HL-60/S4 treated with retinoic acid at 250 ng/mL for 4 days and 3 days (cell line): ENCODE measurements at regions not wholly inside any gene's neighbourhood (a gene's known extent, or its start where the extent isn't known, plus 50 kb on each side); places are given as distances from the start of the nearest gene placed in this dataset.

Experiments
- in situ Hi-C: fragments of 300-500 bp; cut with MboI; formaldehyde crosslinking; loops from 2 replicates; pipeline ENCODE4 v1.7.0; 2022; ENCODE audit warnings: low sequenced_read_pairs

DNA sequence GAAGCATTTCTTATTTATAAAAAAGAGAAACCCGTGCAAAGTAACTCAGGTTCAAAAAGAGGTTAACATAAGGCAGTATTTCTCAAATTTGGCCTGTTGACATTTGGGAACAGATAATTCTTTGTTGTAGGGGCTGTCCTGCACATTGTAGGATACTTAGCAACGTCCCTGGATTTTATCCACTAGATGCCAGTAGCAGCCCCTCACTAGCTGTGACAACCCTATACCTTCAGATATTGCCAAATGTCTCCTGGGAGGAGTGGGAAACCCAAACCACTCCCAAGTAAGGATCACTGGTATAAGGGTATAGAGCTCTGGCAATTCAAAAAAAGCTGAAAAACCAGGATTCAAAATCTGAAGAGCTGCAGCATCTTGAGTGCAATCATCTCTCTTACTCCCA, 202.3 kb upstream of the PRKCQ start:
- in situ Hi-C loops, result no loop called here

DNA sequence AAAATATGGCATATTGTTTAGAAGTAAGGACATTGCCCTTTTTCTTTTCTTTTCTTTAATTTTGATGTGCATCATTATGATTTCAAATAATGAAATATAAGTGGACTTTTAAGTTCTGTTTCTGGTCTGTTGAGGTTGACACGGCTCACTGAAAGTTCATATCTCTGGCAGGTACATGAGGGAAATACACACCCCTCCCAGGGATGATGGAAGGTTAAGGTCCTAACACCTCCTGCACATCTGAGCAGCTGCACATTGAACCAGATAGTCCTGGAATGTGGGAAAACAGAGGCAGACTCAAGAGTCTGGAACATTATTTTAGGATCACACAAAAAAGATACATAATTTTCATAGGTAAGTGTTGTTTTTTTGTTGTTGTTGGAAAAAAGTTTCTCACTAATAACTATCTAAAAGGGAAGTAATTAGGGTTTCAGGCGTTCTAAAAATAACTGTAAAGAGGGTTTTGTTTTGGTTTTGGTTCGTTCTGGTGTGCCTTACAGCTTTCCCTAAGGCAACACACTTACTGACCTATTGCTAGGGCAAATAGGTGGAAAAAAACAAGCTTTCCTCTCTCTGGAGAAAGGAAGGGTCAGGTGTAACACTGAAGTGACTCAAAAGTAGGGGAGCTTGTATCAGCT, 201.2 kb upstream of the PRKCQ start:
- in situ Hi-C loops, result no loop called here

DNA sequence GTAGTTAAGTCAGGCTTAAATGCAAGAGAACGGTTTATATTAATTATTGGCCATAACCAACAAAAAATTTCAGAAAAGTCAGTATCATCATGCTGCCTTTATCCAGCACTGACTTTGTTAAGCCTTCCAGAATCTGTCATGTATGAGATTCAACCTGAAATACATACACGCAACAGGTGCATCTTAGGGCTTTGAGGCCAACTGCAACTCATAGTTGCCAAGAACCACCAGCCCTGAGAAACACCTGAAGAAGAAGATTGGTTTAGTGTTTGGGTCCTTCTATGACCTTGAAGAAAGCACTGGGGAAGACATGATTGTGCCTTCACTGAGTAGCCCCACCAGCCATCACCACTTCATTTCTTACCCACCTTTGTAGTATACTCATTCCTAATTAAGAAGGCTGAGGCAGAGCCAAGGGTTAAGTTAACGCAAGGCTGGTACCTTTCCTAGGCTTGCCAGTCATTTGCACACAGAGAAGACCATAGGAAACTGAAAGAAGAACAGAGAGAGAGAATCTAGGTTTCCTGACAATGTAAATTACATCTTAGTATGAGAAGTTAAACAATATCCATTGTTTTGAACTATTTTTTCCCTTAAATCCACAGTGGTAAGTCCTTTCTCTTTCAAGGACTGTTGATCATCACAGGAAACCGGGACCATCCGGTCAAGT, 200.1 kb upstream of the PRKCQ start:
- in situ Hi-C loops, result no loop called here

DNA sequence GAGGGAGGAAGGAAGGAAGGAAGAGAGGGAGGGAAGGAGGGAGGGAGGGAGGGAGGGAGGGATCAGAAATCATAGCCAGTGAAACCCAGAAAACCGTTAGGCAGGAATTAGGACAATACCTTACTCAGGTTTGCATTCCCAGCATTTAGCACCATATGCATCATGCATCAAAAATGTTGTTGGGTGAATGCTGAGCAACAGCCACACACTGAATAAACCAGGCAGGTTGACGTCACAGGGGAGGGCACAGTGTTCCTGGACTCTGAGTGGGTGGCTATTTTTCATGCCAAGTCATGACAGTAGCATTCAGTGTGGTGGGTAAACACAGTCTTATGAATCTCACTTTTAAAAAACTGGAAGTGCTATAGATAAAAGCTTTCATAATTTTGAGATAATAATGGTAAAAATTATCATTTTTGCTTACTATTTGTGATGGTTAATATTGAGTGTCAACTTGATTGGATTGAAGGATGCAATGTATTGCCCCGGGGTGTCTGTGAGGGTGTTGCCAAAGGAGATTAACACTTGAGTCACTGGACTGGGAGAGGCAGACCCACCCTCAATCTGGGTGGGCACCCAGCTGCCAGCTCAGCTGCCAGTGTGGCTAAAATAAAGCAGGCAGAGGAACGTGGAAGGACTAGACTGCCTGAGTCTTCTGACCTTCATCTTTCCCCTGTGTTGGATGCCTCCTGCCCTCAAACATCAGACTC, 199.1 kb upstream of the PRKCQ start:
- in situ Hi-C loops, result no loop called here

DNA sequence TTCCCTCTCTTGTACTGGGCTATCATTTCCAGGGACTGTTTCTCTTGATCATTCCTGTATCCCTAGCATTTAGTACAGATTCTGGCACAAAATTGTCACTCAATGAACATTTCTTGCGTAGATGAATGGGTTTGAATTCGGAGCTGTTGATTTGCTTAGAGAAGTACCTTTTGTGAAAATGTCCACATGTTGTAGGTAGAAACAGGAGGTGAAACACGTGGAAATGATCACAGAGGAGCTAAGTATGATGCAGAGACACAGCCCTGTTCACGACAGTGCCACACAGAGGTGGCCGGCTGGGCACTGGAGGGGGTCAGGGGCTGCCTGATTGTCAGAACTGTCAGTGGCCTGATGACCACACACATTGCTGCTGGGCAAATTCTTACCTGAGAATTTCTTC, 196.1 kb upstream of the PRKCQ start:
- in situ Hi-C loops, result no loop called here

DNA sequence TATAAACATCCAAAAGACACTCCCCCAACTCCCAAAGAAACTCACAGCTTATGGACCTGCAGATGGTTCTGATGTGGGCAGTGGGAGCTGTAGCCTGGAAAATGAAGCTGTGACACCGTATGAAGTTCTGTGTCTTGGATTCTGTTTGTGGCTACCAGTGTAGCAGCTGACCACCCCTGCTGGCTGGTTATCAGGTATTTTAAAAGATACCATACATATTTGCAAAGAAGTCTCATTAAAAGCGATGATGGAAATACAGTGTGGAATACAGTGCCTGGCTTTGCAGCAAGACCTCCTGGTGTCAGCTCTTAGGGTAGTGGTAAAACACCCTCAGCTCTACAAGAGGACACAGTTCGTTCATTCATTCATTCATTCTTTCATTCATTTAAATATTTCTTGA, 194.3 kb upstream of the PRKCQ start:
- in situ Hi-C loops, result no loop called here

DNA sequence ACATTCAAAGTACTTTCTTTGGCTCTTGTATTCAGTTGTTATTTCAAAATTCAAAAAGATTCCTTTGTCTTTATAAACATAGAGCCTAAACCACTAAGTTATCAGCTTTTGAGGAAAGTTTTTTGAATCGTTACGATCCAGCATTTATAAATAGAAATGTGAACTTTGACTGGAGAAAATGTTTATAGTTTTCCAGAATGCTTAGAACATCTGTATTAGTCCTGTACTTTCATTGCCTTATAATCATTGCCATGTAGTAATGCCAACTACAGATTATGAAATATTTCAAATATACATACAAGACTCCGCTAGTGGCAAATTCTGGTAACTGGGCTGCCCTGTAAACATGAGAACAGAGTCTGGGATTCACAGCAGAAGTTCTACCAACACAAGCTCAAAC, 191.3 kb upstream of the PRKCQ start:
- in situ Hi-C loops, result no loop called here

DNA sequence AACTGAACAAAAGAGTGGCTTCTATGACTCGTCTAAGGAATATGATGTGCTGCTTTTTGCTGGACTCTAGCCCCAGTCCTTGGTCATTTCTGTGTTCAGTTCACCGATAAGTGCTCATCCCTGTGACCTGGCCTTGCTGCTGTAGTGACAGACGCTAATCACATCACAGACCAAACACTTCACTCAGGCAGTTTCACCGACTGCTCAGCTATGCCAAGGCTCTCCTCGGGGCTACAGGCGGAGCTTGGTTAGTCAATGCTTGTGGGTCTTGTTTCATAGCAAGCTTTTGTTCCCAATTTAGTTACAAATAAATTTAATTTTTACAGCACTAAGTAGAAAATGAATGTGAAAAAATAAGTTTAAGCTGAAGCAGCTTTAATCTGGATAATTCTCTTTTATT, 190.8 kb upstream of the PRKCQ start:
- in situ Hi-C loops, result no loop called here

DNA sequence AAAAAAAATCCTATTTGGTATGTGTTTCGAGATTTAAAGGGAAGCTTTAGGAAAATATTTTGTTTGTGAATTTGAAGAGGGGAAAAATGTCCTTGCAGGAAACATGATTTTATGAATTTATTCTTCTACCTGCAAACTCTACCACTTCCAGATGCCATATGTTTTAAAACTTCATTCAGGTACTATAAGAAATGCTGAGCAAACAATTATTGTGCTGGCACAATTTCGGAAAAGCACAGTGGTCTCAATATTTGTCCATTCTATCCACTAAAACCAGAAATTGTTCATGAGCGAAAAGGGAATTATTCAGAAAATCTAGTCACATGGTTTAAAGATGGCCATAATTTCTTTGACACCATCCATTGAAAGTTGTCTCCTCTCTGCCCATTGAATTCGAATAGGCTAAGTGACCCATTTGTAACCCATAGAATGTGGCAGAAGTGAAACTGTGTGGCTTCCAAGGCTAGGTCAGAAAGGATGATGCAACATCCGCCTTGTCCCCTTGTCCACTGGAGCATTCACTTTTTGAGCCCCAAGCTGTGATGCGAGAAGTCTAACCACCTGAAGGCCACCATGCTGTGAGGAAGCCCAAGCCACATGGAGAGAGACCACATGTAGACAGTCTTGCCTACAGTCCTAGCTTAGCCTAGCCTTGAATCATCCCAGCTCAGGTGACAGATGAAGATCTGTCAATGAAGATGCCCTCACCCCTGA, 189.8 kb upstream of the PRKCQ start:
- in situ Hi-C loops, result no loop called here

DNA sequence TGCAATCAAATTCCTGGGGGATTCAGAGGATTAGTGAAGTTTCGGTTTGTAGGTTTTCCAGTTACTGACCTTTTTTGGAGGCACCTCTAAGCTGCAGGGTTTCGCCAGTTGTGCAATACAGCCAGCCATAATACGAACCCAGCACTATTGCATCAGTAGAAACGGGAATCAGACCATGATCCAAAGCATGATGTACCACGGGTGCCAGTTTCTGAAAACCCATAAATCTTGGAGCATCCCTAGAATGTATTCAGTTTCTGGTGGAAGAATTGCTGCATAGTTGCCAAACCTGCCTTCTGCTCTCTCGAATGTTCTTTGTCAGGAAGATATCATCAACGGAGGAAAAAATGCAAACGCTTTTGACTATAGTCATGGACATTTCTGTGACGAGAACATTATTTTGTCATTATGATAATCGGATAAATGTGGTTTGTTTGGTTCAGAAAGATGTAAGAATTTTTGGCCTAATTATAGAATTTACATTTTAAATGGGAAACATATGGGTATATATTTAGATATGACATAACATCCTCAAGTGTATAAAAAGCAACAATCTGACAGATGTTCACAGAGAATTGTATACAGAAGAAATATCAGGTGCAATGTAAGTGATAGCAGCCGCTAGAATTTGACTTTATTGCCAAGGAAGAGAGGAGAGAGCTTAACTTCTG, 186.2 kb upstream of the PRKCQ start:
- in situ Hi-C loops, result no loop called here

DNA sequence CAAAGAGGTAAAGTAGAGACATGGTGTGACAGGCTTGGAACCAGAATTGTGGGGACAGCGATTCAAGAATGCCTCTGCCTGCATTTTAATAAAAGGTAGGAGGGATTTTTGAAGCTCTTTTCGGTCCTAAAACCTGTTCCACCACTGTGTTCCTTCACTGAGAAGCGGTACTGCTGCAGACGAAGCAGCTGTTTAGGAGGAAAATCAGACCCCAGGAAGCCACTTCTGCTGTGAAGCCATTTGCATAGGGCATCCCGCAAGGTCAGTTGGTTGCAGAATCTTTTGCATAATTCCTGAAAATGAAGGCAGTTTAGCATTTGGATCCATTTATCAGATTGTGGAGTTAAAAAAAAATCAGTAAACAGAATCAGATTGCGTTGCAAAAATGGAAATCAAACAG, 183.3 kb upstream of the PRKCQ start:
- in situ Hi-C loops, result no loop called here

DNA sequence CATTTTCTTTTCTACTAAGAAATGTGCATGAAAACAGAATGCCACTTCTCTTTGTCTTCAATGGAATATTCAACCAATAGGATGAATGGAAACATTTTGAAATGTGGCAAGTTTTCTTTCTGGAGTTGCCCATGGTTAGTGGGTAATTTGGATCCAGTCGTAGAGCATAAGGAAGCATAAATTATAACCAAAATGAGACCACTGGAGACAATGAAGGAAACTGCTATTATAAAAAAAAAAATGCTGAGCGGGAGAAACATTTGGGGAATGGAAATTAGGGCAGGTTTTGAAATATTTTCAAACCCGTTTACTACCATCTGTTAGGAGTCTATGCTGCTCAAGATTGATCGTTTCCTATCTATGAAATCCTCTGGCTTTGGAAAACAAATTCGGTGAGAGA, 182.9 kb upstream of the PRKCQ start:
- in situ Hi-C loops, result no loop called here

DNA sequence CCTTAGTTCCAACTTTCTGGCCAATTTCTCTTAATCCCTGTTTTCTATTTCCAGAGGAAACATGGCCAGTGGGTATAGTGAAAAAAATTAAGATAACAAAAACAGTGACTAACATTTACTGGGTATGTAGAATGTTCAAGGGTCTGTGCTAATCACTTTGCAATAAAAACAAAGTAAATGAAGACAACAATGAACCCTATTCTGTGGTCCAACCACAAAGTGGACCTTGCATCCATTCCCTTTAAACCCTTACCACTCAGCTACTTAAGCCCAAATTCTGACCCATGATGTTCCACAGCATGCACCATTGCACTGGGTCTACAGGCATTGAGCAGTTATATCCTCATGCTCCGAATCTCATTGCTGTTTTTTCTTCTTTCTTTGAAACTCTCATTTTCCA, 179.9 kb upstream of the PRKCQ start:
- in situ Hi-C loops, result no loop called here

DNA sequence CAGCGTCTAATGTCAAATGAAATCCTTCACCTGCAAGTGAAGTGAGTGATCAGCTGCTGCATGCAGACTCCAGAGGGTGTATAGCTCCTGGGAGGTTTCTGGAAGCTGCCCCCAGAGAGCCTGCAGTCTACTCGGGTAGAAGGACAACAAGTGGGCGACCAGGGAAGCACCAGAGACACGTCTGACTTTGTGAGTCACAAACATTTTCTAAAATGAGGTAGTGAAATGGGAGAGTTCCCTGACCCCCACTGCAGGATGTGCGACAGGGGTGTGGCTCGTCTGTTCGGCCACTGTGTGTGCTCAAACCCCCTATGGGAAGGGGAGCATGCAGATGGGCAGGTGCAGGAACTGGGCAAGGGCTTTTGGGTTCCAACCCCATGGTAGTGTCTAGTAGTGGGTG, 177.1 kb upstream of the PRKCQ start:
- in situ Hi-C loops, result no loop called here

DNA sequence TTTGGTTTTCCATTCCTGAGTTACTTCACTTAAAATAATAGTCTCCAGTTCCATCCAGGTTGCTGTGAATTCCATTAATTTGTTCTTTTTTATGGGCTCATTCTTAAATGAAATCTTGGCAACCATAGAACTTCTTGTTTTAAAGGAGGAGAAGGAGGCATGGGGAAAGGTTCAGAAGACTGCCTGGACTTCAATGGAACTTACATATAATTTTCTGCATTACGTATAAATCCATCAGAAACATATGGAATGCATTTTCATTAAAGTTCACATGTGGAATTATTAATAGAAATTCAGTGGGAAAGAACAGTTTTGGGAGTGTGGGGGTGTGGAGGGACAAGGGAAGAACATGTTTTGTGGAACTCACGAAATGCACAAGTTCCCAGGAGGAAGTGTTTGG, 176.6 kb upstream of the PRKCQ start:
- in situ Hi-C loops, result no loop called here

DNA sequence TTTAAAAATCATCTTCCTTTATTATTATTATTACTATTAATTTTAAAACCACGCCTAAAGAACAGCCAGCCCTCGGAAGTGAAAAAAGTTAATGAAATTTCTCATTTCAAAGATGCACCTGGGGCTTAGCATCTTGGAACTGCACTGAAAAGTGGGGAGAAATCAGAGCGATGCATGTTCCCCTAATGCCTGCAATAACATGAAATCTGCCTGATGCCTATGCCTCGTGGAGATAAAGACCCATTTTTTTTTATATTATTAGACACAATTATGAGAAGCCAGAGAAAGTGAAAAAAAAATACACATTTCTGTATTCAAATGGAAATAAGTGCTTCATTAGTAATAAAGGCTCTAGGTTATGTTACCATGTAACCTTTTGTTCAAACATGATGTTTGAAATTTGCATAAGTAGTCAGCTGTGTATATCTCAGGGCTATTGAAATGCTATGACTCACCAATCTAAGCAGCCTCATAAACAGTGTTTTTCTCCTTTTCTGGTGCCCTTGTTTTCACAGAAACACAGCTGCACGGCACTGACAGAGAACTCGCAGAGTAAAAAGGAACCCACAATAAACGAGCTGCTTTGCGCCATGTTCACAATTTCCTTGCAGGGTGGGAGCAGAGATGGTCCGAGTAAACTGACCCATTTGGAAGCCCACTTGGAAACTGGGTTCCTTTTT, 175.8 kb upstream of the PRKCQ start:
- in situ Hi-C loops, result no loop called here

DNA sequence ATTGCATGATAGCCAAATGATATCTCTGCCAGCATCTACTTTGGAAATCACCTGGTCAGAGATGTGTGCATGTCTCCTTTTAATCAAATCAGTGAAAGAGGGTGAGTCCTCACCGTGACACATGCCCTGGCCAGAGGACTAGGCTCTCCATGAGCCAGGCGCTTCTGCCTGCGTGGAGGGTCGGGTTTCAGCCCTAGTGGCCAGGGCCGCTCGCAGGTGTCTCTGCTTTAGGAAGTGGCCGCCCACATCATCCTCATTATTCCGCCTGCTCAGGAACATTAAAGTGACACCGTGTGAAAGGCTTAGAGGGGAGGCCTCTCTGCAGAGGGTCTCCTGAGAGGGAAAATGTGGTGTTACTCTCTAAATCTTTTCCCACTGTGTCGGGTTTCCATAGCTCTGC, 173.6 kb upstream of the PRKCQ start:
- in situ Hi-C loops, result no loop called here

DNA sequence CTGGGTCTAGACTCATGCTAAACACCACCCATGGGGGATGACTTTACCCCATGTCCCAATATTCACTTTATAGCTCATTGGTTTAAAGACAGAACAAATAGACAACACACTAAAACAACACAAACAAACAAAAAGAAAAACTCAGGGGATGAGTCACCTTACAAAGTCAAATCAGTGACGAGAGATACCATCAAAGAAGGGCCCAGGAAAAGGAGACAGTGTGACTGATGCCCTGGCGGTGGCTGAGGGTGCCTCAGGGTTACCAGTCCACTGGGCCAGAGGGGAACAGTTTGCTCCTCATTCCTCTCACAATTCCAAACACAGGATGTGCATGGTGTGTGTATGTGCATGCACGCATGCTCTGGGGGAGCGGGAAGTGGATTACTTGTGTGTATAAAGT, 171.3 kb upstream of the PRKCQ start:
- in situ Hi-C loops, result no loop called here

DNA sequence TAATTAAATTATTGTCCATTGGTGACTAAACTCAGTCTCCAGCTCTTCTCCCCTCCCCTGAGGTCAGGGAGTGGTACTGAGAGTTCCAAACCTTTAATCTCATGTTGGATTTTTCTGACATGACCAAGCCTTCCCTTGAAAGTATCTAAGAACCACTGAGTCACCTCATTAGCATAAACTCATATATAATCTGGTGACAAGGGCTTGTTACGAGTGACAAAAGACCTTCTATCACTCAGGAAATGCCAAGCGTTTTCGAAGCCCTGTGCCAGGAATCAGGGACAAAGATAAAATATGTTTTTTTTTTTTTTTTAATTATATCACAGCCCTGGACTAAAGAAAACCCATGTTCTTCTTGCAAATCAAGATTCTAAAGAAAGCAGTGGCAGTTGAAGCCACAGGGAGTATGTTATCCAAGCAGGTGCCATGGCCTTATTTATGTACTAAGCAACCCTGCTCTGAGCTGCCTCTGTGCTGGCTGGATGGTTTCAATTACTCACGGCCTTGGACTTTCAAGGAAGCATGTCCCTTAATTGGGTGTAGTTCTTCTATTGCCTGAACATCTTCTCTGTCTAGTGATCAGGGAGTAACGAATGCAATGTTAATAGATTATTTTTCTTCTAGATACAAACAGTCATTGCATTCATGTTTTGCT, 169.0 kb upstream of the PRKCQ start:
- in situ Hi-C loops, result no loop called here

DNA sequence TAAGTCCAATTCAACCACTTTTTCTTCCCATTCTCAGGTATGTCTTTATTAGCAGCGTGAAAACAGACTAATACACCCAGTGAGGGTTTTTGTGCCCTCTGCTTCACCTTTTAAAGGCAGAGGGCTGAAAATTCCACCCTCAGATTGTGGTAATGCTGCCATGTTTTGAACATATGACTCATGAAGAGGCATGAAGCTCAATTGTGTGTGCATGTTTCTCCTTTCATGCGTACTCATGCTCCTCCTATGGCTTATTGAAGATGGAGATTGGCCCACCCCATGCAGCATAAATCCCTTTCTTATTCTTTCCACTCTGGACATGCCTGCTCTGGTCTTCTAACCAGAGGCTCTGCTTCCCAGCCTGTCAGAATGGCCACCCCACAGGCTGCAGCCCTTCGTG, 168.0 kb upstream of the PRKCQ start:
- in situ Hi-C loops, result no loop called here
